HG03354 (cell line): ENCODE measurements at regions not wholly inside any gene's neighbourhood (a gene's known extent, or its start where the extent isn't known, plus 50 kb on each side); places are given as distances from the start of the nearest gene placed in this dataset.
"Not testable (repeated sequence)": the region's sequence is repeated elsewhere in the genome, so short reads cannot be mapped to it uniquely, and the experiment has no call there.

Experiments used
- ATAC-seq: cut with Tn5 transposase; IDR thresholded peaks from one replicate; pipeline ENCODE4 v1.9.1; 2021; ENCODE audit warnings: mild to moderate bottlenecking; ENCODE audit not compliant: unreplicated experiment, poor library complexity, severe bottlenecking

DNA sequence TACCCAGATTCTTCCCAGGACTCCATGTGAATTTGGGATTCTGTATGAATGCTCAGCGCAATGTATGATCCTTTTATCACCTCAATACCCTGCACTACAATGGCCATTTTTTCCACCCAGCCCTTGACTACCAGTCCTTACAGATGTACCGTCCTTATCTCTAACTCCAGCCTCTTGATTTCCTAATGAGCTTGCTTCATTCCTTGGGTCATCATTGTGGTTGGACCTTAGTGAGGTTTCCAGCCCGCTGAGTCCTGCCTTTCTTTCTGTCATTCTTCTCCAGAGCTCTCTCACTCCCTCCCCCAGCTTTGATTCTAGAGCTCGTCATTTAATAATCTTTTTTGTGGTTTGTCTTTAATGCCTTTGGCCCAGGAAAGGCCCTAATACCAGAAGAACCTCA is 438.5 kb downstream of the ZNF536 start:
- ATAC-seq, result no peak

DNA sequence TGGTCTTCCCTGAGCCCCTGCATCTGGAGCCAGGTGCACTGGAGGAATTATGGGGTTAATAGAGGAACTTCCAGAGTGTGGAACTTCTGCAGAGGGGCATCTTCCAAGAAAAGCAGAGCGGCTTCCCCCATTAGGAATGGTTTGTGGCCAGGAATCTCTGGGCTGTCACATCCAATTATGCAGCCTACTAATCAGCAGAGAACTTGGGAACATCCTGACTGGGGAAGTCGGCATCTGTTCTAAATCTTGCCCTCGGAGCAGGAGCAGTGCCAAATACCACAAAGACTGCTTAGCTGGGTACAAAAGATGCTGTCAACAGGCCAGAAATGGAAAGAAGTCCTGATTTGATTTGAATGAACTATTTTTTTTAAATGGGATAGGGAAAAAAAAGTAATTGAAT is 435.1 kb downstream of the ZNF536 start:
- no peak for ATAC-seq

DNA sequence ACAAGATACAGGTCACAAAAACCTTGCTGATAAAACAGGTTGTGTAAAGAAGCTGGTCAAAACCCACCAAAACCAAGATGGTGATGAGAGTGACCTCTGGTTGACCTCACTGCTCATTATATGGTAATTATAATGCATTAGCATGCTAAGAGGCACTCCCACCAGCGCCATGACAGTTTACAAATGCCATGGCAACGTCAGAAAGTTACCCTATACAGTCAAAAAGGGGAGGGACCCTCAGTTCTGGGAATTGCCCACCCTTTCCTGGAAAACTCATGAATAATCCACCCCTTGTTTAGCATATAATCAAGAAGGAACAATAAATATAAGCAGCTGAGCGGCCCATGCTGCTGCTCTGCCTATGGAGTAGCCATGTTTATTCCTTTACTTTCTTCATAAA is 434.1 kb downstream of the ZNF536 start:
- no peak for ATAC-seq

DNA sequence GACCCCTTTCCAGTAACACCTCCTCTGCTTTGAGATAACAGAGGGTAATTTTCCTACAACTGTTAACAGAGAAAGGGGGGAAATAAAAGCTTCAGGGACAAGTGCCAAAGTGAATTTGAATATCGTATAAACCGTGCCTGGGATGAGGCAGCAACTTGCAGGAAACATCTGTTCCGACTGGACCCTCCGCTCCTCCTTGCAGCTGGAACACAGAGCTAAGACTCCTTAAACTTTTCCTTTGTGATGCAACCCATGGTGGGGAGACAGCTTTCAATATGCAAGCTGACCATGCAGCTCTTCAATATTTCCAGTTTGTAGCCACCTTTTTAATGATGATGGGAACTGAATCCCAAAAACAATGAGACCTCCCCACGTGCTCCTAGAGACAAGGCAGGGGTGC is 432.6 kb downstream of the ZNF536 start:
- no peak for ATAC-seq

DNA sequence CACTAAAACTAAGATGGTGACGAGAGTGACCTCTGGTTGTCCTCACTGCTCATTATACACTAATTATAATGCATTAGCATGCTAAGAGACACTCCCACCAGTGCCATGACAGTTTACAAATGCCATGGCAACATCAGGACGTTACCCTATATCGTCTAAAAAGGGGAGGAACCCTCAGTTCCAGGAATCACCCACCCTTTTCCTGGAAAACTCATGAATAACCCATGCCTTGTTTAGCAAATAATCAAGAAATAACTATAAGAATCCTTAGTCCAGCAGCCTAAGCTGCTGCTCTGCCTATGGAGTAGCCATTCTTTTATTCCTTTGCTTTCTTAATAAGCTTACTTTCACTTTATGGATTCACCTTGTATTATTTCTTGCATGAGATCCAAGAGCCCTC is 432.1 kb downstream of the ZNF536 start:
- ATAC-seq, result not testable (repeated sequence)

DNA sequence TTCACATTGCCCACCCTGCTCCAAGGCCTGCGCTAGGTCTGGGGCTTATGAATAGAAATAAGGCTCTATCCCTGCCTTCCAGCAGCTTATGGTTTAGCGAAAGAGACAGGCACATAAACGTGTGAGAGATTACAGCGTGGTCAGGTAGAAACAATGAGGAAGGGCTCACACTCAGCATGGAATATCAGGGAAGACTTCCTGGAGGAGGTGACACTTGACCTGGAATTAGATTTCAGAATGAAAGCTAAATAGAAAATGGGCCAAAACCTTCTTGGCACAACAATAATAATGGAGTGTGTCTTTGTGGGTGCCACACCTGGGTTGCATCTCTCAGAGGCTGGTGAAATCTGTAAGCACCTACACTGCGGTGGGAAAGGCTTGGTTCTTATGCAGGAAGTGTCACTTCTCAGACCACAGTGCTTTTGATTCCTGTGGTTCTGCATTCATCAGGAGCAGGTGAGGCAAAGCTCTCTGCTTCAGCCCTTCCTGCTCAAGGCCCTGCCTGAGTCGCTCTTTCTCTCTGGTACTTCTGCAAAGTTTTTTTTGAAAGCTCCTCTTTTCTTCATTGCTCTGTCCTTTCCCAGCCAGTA is 430.3 kb downstream of the ZNF536 start:
- ATAC-seq, result no peak

DNA sequence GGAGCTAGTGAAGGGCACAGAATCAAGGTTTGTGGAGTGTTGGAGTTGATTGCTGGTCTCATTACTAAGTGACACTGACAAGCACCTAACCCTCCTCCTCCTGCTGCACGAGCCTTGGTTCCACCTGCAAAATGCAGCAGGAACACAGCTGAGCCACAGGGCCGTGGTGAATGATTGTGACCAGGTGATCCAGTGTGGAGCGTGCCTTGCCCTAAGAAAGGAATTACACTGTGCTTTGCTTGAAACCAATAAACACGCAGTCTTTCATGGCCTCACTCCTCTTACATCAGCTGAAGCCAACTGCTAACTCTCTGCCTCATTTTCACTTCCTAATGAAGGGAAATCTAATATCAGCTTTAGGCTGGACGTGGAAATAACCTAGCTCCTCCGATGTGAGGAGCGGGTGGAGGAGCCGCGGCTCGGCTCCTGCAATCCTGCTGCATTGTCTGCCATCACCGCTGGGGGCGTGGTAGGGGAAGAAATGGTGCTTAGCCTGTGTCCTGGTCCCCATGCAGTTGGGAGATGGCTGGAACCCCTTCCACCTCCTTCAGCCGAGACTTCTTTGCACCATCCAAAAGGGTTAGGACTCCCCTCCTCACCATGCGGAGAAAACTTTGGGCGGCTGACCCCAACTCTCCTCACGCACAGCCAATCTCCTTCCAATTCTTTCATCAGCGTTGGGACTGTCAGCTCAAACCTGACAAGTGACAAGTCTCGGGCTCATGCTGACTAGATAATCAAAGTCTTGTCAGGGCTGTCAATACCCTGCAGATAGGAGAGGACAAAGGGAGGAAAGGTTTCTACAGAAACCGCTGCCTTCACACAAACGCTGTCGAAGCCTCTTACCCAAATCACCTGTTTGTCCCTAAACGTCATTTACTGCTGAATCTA is 427.9 kb downstream of the ZNF536 start:
- ATAC-seq, result no peak

DNA sequence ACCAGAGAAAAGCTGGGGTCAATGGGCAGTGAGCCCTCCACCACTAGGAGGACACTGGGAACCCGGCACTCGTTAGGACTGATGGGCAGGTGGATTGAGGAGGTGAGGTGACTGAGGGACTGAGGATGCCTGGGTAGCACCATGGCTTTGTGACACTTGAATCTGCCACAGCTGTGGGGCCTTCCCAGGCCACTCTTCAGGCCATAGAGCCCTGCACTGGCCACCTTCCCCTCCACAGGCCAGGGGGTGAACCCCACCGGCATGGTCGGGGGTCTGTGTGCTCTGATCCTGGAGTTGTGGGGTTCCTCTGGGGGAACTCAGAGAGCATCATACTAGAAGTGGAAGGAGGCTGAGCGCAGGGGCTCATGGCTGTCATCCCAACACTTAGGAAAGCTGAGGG is 423.5 kb downstream of the ZNF536 start:
- no peak for ATAC-seq

DNA sequence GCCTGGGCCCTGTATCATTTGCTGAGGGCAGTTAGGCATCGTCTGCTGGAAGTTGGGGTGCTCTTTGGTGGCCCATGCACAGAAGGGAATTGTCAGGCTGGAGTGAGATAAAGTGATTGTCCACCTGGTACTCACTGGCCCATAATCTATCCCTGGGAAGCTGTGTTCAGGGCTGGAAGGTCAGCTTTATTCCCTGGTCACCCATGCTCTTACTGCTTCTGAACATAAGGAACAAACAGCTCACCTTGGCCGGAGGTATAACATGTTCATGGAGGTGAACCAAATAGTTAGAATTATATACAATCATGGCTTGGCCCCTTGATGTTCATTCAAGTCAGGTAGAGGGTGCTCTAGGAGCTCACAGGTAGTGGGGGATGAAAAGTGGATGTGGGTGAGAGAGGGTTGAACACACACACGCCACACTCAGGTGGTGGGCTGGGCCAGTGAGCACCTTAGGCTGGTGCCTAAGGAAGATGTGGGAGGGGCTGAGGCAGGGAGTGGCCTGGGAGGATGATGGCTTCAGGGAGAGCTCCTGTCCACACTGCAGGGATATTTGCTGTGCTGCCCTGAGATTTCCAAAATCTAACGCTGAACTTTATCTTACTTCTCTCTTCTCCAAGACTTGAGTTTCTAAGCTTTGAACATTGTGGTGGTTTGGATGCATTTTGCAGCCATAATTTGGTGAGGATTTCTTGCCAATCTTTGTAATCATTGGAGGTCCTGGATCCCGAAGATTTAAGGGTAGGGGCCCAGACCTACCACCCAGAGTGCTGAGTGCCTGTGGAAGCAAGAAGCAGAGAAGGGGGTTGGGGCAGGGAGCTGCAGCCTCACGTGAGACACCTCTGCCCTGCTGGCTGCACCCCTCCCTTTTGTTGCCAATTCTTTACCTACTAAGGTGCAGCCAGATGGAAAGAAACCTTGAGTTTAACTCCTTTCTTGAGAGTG is 420.6 kb downstream of the ZNF536 start:
- no peak for ATAC-seq

DNA sequence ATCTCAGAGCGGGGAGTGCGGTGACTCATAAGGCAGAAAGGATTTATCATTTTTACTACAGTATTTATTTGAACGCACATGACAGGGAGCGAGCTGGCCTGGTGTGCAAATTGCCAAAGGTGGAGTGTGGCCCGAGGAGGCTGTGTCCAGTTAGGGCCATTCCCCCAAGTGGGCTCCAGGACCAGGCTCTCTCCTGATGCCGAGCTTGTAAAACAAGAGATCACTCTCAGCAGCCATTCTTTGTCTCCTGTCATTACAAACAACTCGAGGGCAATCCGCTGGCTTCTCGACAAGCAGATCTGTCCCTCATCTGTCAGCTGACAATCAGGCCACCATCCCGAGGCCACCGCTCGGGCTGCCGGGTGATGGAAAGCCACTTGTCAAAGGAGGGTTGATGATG is 418.9 kb downstream of the ZNF536 start:
- no peak for ATAC-seq

DNA sequence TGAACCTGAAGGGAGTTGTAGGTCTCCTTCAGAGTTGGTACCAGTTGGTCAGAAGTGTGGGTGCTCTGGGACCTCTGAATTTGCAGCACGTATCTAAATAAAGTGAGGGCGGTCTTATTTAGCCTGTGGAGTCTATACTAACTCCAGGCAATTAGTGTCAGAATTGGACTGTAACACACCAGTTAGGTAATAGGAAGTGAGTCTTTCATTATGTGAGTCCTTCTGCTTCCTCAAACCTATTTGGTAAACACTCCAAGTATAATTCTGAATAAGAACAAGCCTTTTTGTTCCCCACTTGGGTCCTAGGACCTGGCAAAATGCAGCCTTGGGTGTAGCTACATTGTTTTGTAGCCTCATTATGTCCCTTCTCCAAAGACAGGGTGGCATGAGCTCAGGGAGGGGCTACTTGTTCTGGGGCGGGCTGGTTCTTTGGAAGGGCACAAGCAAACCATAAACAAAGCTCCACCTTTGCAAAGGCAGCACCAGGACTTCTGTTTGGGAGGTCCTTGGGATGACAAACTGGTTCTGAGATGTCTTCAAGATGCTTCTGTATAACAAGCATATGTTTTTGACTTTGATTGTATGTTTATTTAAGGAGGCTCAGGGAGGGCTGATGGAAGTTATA is 418.0 kb downstream of the ZNF536 start:
- no peak for ATAC-seq

DNA sequence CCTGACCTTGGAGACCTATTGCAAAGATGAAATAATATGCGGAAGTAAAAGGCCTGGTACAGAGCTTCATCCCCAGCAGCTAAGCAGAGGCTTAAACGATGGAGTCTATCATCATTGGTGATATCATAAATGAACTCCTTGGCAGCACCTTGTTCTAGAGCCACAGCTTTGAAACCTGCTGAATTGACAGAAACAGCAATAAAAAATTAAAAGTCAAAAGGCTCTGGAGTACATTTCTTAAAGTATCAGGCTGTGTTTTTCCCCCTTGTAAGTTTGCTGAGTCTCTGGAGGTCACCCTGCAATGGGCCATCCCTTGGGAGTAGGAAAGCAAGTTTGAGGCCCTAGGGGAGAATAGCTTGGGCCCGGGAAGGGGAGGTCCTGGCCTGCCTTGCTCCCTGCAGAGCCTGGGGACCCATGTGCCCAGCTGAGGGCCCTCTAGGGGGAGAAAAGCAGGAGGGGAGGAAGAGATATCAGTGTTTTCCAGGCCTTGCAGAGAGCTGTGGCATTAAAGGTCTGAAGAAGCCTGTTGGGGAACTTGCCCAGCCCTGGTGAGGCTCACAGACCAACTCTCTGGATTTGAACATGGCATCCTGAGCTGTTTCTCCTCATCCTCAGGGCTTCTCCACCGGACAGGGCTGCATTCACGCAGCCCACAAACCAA is 416.1 kb downstream of the ZNF536 start:
- ATAC-seq, result no peak

DNA sequence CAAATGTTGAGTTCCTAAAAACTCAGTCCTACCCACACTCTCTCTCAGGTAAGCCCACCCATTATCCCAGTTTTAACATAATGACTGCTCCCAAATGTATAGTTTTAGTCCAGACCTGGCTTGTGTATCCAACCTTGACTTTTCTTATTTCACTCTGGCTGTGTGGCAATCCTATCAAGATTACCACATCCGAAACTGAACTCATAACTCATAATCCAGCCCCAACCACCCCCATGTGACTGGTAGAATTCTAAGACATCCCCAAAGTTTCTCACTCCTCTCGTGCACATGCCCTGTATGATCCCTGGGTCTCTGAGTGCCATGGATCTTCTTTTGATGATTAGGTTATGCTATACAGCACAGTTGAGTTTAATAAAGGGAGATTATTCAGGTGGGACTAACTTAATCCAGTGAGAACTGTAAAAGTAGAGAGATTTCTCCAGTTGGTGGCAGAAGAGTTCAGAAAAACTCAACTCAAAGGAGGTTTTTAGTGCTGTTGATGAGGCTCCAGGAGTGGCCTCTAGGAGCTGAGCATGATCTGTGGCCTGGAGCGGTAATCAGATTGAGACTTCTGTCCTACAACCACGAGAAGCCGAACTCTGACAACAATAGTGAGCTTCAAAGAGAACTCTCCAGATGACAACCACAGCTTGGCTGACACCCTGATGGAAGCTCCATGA is 413.4 kb downstream of the ZNF536 start:
- no peak for ATAC-seq

DNA sequence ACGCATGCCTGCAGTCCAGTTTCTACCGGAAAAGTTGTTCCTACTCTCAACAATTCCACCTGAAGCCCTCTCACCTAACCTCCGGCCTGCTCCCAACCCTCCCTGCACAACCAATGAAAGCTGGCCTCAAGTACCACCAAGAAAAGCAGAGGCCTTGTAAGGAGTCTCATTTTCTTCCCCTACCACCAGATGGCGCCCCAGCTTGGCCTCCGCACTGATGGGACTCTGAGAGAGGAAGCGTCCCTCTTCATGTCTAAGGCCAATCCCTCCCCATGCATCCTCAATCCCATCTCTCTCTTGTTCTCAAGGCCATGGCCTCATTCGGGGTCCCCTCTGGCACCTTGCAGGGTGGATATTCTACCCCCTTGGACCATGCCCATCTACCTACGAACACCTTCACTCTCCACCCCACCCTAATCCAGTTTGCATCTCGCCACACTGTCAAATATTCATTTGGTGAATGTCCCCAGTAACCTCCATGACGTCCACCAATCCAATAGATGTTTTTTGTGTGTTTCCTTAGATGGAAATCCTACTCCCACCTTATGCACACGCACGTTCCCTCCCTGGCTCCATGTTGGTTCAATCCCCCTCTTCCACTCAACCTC is 412.8 kb downstream of the ZNF536 start:
- no peak for ATAC-seq

DNA sequence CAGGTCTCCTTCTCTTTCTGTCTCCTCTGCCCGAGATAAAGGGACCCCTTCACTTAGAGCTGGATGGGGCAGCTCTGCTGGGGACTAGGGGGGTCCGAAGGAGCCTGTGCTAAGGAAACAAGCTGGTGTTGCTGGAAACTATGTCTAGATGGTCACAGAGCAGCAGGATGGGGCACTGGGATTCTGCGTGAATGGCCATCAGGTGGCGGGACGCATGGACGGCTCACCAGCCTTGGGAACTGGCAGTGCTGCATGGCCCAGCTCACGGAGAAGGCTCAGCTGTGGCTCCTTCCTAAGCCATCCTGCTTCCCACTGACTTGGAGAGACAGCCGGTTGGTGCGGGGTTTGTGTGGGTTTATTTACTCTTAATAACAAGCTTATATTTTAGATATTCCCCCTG is 411.8 kb downstream of the ZNF536 start:
- no peak for ATAC-seq

DNA sequence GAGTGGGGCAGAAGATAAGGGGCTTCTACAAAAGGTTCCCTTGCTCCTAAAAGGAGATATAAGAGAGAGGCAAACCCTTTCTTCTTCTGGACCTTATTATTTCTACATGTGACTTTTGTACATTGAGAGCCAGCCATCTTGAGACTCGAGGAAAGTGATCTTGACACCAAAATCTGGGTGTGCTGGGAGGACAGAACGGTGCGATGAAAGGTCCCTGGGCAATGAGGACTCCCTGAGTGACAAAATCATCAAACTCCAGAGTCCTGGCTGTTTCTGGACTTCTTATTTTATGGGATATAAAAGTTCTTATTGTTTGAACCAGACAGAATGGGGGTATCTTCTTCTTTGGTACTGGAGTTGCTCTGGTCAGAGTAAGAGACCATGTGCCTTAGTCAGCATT is 411.0 kb downstream of the ZNF536 start:
- no peak for ATAC-seq

DNA sequence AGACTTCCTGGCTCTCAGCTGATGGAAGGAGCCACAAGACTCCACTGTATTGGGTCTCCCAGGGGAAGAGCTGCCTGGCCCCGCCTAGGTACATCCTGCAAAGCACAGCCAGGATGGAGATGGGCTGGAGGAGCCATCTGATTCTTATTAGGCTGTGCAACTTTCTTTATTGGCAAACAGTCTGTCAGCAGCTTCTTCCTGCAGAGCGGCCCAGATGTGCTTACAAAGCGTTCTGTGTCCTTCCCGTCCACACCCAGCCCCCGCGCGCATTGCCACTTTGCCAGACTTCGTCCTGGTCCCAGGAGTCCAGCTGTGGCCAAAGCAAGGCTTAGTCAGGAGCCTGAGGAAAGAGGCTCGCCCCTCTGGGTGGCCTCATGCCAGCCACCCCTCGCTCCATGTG is 409.3 kb downstream of the ZNF536 start:
- ATAC-seq, result no peak

DNA sequence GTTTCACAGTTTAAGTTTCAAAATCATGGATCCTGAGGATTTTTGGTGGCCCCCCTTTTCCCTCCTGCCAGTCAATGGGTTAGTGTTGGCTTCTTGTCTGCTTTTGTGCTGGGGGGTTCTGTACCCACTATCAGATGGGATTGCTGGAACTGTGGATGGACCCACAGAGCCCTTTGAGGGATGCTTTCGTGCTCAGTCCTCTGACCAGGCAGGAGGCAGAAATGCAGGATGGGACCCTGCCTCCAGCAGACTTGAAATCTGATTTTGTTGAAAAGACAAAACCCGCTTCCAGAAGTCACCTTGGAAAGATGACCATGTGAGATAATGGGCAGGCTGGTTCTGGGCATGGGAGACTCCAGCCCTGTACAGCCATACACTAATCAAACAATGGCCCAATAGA is 408.9 kb downstream of the ZNF536 start:
- ATAC-seq, result no peak

DNA sequence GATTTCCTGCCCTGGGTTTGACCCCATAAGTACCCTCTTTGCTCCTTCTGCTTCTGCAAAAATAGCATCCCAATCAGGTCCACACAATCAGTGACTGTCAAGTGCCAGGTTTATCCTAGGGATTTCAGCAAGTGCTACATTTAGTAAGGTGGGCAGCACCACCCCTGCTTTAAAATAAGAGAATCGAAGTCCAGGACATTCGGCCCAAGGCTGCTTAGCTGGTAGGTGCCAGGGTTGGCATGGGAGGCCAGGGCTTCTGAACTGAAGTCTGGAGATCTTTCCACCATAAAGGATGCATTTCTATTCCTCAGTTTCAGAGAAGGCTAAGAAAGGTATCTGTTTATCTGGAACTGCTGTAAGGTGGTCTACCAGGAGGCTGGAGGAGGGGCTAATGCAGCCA is 408.3 kb downstream of the ZNF536 start:
- no peak for ATAC-seq
